ENCODE measurements at regions not wholly inside any gene's neighbourhood (a gene's known extent, or its start where the extent isn't known, plus 50 kb on each side); places are given as distances from the start of the nearest gene placed in this dataset.

DNA sequence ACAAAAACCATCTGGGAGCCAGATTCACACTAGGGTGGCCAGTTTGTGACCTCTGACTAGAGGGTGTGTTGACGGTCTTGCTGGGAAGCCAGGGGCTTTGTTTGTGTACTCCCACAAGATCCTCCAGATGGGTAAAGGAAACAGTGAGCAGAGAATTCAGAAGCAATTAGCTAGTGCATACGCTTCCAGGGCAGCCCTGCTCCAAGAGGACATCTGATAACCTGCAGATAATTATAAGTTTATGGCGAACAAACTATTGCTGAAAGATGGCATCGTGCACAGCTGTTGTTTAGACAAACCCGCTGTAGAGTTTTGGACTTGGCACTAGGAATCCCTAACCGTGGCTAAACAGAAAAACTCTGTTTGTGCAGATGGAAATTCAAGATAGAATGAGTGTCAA, 326.4 kb downstream of the TGFB2 start:
- peak; percentile 55 for DNase-seq (ENCODE audit: low read depth)

DNA sequence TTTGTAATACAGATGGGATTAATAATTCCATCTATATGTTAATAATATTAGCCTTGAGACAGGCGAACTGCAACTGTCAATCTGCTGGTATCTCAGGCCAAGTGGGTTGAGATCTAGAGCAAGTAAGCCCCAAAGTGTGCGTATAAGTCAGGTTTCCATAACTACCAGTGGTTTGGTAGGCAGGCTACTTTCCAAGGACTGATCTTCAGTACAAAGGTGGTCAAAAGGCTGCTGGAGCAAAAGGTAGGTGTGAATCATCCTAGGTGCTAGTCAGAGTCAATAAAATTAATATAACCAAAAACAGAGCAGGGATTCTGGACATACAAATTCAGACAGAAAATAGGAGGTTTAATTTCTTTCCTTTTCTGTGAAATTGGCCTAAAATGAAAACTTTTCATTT, 328.0 kb downstream of the TGFB2 start:
- DNase-seq (ENCODE audit: low read depth): no peak

DNA sequence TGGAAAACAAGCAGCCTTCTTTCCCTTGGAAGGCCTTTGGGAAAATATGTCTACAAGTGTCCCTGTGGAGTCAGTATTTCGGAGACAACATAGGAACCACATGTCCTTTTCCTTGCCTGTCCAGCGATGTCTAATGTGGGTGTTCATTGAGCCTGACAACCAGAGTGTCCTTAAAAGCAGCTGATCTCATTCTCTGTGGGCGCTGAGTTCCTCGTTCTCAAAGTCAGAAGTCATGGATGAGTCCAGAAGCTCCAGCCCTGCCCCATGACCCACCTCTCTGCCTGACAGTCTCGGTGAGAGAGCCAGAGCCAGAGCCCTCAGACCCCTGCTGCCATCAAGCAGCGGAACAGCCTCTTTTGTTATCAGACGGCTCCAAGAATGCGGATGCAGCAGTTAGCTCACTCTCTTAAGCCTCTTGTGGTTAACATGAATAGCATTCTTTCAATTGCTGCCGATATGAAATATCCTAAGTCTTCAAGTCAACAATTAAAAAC, 329.2 kb downstream of the TGFB2 start:
- peak; percentile 94 for DNase-seq (ENCODE audit: low read depth)

DNA sequence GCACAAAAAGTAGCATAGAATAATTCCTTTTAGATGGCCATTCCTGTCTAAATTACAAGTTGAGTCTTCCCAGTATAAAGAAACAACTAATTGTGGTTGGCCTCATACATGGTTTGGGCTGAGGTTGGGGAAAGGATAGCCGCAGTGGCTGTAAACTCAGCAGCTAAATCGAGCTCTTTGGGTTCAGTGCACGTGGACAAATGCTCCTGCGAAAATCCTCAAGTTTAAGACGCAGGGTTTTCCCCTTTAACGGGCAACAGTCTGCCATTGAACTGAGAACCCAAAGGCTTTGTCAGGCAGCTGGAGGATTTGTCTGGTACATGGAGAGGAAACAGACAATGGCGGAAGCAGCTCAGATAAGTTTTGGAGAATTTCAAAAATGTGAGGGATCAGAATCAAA, 331.9 kb downstream of the TGFB2 start:
- DNase-seq (ENCODE audit: low read depth): peak; percentile 75

DNA sequence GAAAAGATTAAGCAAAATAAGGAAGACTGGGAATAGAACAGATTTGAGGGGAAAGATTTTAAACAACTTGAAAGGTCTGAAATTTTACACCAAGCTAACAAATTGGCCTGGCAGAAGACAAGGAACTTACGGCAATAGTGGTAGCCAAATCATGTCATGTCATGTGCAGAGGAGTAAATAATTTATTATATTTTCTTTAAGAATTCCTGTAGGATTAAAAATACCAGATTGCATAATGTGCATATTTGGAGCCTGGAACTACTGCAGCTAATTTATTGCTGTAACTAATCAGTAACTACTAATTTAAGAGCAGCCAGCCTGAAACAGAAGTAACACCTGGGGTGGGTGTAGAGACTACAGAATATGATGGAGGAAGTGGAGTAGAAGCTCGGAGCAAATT, 334.3 kb downstream of the TGFB2 start:
- DNase-seq (ENCODE audit: low read depth): no peak

DNA sequence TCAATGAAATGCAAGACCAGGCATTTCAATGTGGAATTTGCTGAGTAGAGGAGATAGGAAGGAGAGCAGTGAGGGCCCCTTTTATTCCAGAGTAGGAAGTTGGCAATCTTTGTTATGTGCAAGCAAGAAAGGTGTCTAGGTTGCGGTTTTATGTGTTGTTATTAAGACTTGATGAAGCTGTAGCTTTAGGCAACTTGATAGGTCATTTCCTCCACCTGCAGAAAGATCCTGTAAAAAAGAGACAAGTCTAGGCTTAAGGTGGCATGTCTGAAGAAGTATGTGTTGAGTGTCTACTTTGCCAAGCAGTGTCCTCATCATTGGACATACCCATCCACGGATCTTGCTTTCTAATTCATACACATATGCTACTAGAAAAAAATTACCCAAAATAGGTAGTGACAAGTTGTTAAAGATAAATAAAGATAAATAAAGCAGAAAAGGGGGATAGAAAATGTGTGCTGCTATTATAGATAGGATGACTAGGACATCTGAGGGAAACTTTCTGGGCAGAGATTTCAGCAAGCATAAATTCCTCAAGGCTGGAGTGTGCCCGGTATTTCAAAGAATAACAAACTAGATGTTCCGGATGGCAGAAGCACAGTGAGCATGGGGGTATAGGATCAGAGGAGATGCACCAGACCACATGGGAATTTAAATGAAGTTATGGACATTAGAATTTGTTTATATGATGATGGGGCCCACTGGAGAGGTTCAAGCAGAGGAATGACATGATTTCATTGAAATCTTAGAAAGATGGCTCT, 335.0 kb downstream of the TGFB2 start:
- DNase-seq (ENCODE audit: low read depth): no peak

DNA sequence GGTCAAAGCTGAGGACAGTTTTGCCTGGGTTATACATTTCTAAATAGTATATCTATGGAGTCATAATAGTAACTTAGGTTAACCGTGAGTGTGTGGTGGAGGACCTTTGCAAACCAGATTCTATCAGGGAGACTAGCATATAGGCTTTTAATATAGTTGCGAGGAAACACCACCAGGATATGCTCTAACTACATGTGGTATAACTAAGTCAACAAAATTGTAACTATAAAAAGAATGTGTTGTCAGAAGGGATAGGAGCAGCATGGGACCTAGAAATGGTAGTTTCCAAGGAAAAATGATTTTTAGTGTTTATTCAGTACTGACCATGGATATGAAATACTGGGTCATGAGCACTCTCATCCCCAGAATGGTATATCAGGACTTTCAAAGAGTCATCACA, 338.1 kb downstream of the TGFB2 start:
- DNase-seq (ENCODE audit: low read depth): no peak

DNA sequence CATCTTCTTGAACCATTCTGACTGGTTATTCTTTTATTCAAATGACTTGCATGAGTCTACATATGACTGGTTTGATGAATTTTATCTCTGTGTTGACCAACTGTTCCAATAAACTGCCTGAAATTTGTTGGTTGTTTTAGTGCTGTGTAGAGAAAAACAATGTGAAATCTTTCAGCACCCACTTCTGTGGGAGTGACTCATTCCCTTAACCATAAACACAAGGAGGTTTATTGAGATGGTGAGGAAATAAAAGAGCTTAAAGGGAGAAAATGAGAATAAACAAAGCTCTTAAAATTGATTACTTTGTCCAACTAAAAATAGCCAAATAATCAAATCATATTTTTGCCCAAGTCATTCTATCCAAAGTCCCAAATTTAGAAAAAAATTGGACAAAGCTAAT, 341.1 kb downstream of the TGFB2 start:
- DNase-seq (ENCODE audit: low read depth): peak; percentile 47

DNA sequence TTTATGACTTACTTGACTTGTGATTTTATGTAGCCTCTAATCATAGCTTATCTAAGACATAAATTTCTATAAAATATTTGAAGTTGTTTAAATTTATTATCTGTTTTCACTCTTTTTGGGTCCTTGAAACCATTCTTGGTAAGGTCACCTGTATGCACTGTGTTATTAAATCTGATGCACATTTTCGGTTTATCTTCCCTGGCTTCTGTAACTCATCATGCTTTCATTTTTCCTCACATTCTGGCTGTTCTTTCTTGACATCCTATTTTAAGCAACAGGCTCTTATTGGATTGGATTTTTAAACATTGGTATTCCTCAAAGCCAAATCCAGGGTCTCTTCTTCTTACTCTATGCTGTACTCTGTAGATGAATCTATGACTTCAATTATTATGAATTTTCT, 341.6 kb downstream of the TGFB2 start:
- DNase-seq (ENCODE audit: low read depth): no peak

DNA sequence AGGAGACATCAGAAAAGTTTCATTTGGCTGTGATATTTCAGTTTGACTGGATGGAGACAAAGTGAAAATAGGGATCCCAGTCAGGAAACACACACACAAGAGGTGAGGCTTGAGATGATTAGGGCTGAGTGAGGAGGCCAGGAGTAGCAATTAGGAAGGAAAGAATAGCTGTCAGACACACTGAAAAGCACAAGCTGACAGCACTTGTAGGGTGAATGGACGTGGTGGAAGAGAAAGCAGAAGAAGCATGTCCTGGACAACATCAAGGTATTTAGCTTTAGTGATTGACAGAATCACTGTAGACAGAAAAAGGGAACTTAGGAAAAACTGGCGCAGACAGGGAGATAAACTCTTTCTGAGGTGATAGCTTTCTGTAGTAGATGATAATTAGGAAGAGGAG, 347.7 kb downstream of the TGFB2 start:
- DNase-seq (ENCODE audit: low read depth): no peak

DNA sequence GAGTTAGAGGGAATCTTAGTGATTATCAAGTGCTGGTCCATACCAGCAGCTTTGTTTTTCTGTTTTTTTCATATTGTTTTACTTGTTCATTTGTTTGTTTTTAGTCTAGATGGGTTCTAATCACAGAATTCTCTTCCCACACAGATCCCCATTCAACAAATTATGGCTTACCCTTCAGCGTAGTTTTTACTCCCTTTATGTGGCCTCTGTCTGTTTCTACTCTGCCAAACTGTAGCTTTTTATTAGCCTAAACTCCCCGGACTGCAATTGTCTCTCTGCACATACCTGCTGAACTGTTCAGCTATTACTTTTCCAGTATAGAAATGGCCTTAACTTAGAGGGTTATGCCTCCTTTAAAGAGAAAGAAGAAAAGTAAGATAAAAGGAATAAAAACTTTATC, 348.5 kb downstream of the TGFB2 start:
- no peak for DNase-seq (ENCODE audit: low read depth)

DNA sequence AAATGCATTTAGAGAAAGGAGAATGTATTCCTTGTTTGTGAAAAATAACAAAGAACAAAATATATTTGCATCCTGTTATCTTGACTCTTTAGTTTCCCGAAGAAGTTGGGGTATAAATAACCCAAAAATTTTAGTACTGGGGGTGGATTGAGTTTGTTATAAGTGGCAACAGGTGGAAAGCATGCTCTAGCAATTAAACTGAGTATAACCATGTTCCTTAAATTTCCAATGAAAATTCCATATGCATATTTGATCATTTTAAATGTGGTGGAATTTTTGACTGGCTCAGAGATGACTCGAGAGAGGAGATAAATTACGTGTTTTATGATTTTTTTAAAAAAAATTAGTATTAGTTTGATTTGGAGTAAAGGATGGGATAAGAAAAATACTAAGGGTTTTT, 348.9 kb downstream of the TGFB2 start:
- DNase-seq (ENCODE audit: low read depth): no peak

DNA sequence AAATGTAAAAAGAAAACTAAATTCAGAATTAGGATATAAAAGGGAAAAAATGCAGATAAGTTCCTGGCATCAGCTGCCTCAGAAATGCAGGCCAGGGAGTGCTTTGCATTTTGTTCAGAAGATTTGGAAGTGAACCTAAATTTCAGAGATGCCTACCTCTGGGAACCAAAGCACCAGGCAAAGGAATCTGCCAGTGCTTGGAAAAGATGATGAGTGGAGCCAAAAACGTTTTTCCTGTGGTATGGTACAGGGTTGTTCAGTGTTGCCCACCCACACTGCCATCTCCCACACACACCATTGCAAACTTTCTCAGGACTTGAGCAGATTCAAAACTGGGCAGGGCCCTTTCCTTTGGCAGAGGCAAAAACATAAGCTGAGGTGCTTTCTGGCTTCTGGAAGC, 349.5 kb downstream of the TGFB2 start:
- DNase-seq (ENCODE audit: low read depth): no peak

DNA sequence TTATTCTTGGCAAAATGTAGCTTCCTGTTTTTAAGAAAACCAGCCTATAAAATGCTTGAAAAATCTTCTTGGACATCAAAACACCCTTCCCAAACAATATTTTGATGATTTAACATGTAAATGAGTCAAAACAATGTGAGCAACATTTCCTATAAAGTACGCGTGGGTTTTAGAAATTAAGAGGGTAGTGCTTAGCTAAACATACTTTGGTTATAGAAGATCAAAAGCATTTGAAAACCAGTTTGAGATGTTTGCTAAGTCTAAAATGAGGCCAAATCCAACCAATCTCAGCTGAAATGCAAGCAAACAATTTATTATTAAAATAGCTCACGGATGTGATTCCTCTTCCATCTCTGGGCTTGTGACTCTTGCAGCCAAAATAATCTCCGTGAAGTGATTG, 350.4 kb downstream of the TGFB2 start:
- no peak for DNase-seq (ENCODE audit: low read depth)

DNA sequence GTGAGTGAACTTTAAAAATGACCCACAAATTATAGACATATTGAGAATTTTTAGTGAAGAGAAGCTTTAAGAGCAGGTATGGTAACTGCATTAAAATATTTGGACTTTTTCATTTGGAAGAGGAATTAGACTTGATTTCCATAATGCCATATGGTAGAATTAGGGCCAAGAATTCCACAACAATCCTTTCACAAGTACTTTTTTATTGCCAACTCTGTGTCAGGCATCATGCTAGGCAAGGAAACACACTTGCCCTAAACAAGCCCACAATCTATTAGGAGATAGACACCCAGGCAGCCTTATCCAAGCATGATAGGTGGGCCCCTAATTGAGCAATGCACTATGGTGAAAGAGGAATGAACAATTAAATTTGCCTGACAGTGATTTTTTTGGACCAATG, 353.0 kb downstream of the TGFB2 start:
- no peak for DNase-seq (ENCODE audit: low read depth)

DNA sequence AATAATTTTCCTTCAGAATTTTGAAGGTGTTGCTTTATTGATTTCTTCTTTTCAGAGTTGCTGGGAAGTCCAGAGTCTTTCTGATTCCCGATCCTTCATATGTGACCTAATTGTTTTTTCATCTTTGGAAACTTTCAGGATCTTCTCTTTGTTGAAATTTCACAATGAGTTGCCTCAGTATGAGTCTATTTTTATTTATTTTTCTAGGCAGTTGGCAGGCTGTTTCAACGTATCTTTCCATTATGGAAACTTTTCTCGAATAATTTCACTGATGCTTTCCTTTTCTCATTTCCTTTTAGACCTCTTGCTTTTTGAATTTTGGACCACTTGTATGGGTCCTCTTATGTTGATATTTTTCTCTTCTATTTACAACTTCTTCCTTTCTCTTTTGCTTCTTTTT, 354.3 kb downstream of the TGFB2 start:
- no peak for DNase-seq (ENCODE audit: low read depth)

DNA sequence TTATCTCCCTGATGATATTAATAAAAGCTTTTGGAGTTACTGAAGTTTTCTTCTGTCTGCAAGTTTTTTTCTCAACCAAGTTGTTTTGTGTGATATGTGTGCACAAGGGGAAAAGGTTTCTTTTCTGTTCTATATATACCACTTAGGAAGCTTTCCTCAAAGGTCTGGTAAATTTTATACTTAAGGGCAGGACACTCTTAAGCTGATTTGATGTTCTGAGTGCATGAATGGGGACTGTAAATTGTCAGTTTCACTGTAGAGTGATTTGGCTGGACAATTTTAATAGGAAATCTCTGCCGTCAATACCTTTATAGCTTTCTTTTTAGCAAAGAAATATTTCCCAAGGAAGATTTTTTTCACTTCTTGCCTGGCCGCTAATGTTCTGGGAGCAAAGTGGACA, 354.7 kb downstream of the TGFB2 start:
- no peak for DNase-seq (ENCODE audit: low read depth)

DNA sequence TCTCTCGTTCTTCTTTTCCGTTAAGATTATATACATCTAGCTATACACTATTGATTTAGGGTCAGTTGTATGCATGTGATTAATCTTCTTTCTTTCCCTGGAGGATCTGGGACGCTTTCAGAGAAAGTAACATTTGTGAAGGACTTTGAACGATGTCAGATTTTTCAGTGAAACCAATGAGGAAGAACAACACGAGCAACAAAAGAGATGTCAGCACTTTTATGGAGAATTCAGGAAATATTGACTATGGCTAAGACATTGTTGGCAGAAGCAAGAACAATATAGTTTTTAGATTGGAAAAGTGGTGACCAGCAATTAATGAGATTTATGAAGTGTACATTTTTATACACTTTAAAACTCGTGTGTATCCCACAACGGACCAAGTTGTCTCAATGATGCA, 355.5 kb downstream of the TGFB2 start:
- DNase-seq (ENCODE audit: low read depth): no peak

DNA sequence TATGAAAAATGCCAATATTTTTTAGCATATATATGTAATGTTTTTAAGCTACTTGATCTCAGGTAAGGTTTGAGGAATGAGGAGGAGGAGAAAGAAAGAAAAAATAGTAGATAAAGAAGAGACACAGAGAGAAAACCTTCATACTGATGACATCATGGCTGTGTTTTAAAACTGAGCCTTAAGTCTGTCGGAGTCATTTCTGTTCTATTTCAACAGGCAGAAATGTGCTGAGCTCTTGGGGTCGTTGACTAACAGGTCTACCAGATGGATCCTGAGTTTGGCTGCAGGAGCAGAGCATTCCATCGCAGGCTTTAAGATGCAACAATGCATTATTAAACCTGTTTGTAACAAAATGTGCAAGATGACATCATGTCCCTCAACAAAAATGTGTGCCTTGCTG, 356.0 kb downstream of the TGFB2 start:
- DNase-seq (ENCODE audit: low read depth): no peak

DNA sequence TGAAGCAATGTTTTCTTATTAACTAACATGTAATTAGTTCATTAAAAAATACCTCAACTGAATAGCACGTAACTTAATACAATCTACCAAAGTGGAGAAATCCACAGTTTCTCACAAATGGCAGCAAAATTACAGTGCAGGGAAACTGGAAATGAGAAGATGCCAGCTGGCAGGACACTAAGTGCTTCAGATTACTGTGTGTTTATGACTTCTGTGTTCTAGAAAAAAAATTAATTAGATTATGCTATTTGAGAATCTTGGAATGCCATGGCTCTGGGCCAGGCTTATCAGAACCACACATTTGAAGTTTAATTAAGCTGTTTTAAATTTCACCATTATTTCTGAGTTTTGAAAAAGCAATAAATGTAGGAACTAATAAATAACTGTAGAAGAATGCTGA, 357.6 kb downstream of the TGFB2 start:
- no peak for DNase-seq (ENCODE audit: low read depth)

DNA sequence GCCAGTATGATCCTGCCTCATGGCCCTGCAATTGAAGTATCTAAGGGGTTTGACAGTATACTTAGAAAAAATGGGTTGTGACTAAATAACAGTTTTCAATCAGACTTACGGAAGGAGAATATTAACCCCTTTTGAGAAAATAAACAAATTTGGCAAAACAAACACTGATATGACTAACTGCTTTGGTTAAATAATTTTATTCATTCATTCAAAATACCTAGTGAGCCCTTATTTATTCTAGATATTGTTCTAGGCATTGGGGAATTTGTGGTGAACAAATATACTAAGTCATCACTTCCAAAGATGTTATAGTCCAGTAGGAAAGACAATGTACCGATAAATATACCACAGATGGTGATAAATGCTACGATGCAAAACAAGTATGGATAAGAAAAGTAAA, 358.7 kb downstream of the TGFB2 start:
- no peak for DNase-seq (ENCODE audit: low read depth)

DNA sequence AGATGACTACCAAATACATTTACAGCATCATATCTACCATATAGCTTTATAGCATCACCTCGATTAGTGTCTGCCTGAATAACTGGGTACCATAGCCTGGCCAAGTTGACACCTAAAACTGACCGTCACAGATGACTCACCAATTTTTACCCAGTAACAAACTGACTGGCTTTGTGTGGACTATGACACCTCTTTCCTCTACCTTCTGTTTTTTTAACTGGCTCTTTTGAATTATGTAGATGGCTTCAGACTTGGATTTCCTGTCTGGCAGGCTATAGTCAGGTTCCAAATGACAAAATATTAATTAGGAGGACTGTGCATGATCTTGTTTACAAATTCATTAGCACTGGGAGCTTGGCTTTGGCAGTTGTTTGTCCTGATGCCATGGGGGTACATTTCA, 360.3 kb downstream of the TGFB2 start:
- DNase-seq (ENCODE audit: low read depth): no peak
